ENCODE measurements at regions not wholly inside any gene's neighbourhood (a gene's known extent, or its start where the extent isn't known, plus 50 kb on each side); places are given as distances from the start of the nearest gene placed in this dataset.

DNA sequence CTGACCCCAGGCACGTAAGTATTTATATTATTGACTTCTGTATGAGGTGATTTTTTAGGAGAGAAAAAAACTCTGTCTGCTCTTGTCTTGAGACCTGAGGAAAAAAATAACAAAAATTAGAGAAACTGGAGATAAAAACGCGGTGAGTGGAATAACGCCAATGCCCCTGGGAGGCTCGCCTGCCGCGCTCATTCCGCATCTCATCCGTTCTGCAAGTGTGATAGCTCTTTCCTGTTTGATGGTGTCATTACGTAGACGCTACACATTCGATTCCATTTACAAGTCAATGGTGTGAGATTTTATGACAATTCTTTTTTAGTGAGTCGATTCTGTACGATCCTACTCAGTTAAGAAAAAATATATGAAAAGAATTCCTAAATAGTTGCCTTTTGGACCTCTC, 194.3 kb upstream of the SMIM21 start:
- 85 to 91% methylated on average over 14 of the region's 14 CpGs for WGBS, 2 donors
- DNase-seq (no peak), ATAC-seq (ENCODE audit: low FRiP score in 2 of 2) (no peak)
- Histone ChIP-seq H3K27me3 (no peaks in the 10 kb centered on the region), H3K27ac (no peak overlapping the region), H3K4me1 (no peaks in the 10 kb centered on the region), H3K9me3 (no peaks in the 10 kb centered on the region), H3K36me3 (no peaks in the 10 kb centered on the region), H3K4me3 (no peak overlapping the region)
- no peak for TF ChIP-seq CTCF (IDR thresholded peaks at IDR 0.05)
- TF ChIP-seq EP300 (IDR thresholded peaks at IDR 0.05): no peak

GRCh38 chr18:75618146-75618545, 190.6 kb upstream of the SMIM21 start:
- Histone ChIP-seq H3K36me3 (no peaks in the 10 kb centered on the region), H3K4me3 (no peak overlapping the region), H3K27ac (no peak overlapping the region), H3K9me3 (no peaks in the 10 kb centered on the region), H3K4me1 (no peaks in the 10 kb centered on the region), H3K27me3 (no peaks in the 10 kb centered on the region)
- ATAC-seq (ENCODE audit: low FRiP score in 2 of 2) (no peak), DNase-seq (no peak)
- TF ChIP-seq CTCF (IDR thresholded peaks at IDR 0.05) (no peak), POLR2AphosphoS5 (IDR thresholded peaks at IDR 0.05) (no peak), POLR2A (IDR thresholded peaks at IDR 0.05) (no peak), EP300 (IDR thresholded peaks at IDR 0.05) (no peak)
- WGBS, 2 donors: 82 to 95% methylated on average over 4 of the region's 4 CpGs

- TF ChIP-seq POLR2A (IDR thresholded peaks at IDR 0.05) (no peak), POLR2AphosphoS5 (IDR thresholded peaks at IDR 0.05) (no peak), CTCF (IDR thresholded peaks at IDR 0.05) (no peak), EP300 (IDR thresholded peaks at IDR 0.05) (no peak)
- Histone ChIP-seq H3K27ac (no peak overlapping the region), H3K36me3 (no peaks in the 10 kb centered on the region), H3K4me3 (no peak overlapping the region), H3K9me3 (no peaks in the 10 kb centered on the region), H3K4me1 (no peaks in the 10 kb centered on the region), H3K27me3 (no peaks in the 10 kb centered on the region)
- DNase-seq (no peak), ATAC-seq (ENCODE audit: low FRiP score in 2 of 2) (no peak)
- WGBS, 2 donors: 27 to 28% methylated on average over 5 of the region's 5 CpGs
These were observed 185.0 kb upstream of the SMIM21 start for GRCh38 chr18:75612456-75612855.

GRCh38 chr18:75607701-75608100, 180.2 kb upstream of the SMIM21 start:
- Histone ChIP-seq H3K27ac (no peak overlapping the region), H3K36me3 (no peaks in the 10 kb centered on the region), H3K27me3 (no peaks in the 10 kb centered on the region), H3K4me1 (no peaks in the 10 kb centered on the region), H3K9me3 (no peaks in the 10 kb centered on the region), H3K4me3 (no peak overlapping the region)
- TF ChIP-seq POLR2AphosphoS5 (IDR thresholded peaks at IDR 0.05): no peak
- TF ChIP-seq EP300 (IDR thresholded peaks at IDR 0.05): no peak
- TF ChIP-seq CTCF (IDR thresholded peaks at IDR 0.05): no peak
- DNase-seq: no peak
- 61 to 64% methylated on average over 2 of the region's 2 CpGs for WGBS, 2 donors
- no peak for ATAC-seq (ENCODE audit: low FRiP score in 2 of 2)

- no peak overlapping the region for H3K27ac ChIP-seq
- H3K36me3 ChIP-seq: no peaks in the 10 kb centered on the region
- WGBS, 2 donors: 88 to 90% methylated on average over 3 of the region's 3 CpGs
- H3K4me1 ChIP-seq: no peaks in the 10 kb centered on the region
- TF ChIP-seq POLR2A (IDR thresholded peaks at IDR 0.05) (no peak), POLR2AphosphoS5 (IDR thresholded peaks at IDR 0.05) (no peak), EP300 (IDR thresholded peaks at IDR 0.05) (no peak), CTCF (IDR thresholded peaks at IDR 0.05) (no peak)
- ATAC-seq (ENCODE audit: low FRiP score in 2 of 2) (no peak), DNase-seq (no peak)
- no peak overlapping the region for H3K4me3 ChIP-seq
- H3K27me3 ChIP-seq: no peaks in the 10 kb centered on the region
- H3K9me3 ChIP-seq: peaks cover 8 to 26% (median 15%) of the 10 kb centered on the region in 4 donors
These were observed 165.0 kb upstream of the SMIM21 start for GRCh38 chr18:75592527-75592926.
